ENCODE measurements at regions not wholly inside any gene's neighbourhood (a gene's known extent, or its start where the extent isn't known, plus 50 kb on each side); places are given as distances from the start of the nearest gene placed in this dataset.

DNA sequence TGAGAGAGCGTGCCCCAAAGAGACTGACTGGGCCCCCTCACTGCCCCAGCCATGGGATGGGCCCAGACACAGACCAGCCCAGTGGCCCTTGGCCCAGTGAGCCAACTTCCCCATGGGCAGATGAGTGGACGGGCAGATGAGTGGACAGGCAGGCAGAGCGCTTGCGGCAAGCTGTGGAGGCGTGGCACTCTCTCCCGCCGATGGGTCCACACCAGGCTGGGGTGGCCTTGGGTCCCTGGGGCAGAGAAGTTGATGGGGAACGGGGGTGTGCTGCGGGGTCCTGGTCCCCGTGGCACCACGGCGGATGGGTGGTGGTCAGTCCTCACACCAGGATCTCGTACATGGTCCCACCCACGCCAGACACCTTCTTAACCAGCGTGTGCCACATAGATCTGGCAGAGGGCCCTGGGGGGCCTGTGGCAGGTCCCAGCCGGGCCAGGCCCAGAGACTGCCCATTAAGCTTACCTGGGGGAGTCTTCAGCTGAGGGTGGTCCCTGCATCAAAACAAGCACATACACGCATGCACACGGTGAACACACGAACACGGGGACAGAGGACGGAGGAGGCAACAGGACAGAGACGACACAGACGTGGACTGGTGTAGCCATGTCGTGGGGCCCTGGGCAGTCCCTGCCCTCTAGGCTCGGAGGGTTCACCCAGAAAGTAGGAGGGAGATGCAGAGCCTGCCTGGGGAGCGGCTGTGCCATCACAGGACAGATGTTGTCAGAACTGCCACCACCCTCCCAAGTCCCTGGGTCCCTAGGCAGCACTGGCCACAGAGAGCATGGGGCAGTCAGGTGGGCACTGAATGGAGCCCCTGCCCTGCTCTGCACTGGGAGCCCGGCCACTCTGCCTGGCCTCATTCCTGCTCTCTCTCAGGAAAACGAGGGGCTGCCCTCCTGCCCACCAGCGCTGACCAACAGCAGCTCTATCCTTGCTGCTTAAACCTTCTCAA lies 182.2 kb downstream of the IGLL1 start:
- TF ChIP-seq FOXP2 (optimal IDR thresholded peaks at IDR 0.05; ENCODE audit: borderline replicate concordance, extremely low read depth, extremely low read length, insufficient read depth) (no peak), POLR2AphosphoS5 (IDR thresholded peaks at IDR 0.05; ENCODE audit: low read depth, low read length) (no peak), SIN3A (IDR thresholded peaks at IDR 0.05; ENCODE audit: borderline replicate concordance, insufficient read depth, low read length) (no peak), TAF1 (IDR thresholded peaks at IDR 0.05; ENCODE audit: borderline replicate concordance, insufficient read depth, low read length) (no peak)
- TF ChIP-seq, protein P1, sequence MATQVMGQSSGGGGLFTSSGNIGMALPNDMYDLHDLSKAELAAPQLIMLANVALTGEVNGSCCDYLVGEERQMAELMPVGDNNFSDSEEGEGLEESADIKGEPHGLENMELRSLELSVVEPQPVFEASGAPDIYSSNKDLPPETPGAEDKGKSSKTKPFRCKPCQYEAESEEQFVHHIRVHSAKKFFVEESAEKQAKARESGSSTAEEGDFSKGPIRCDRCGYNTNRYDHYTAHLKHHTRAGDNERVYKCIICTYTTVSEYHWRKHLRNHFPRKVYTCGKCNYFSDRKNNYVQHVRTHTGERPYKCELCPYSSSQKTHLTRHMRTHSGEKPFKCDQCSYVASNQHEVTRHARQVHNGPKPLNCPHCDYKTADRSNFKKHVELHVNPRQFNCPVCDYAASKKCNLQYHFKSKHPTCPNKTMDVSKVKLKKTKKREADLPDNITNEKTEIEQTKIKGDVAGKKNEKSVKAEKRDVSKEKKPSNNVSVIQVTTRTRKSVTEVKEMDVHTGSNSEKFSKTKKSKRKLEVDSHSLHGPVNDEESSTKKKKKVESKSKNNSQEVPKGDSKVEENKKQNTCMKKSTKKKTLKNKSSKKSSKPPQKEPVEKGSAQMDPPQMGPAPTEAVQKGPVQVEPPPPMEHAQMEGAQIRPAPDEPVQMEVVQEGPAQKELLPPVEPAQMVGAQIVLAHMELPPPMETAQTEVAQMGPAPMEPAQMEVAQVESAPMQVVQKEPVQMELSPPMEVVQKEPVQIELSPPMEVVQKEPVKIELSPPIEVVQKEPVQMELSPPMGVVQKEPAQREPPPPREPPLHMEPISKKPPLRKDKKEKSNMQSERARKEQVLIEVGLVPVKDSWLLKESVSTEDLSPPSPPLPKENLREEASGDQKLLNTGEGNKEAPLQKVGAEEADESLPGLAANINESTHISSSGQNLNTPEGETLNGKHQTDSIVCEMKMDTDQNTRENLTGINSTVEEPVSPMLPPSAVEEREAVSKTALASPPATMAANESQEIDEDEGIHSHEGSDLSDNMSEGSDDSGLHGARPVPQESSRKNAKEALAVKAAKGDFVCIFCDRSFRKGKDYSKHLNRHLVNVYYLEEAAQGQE (IDR thresholded peaks at IDR 0.05; ENCODE audit: insufficient read depth in 1 of 2, low read depth in 2 of 2, low read length in 2 of 2) = no peak

DNA sequence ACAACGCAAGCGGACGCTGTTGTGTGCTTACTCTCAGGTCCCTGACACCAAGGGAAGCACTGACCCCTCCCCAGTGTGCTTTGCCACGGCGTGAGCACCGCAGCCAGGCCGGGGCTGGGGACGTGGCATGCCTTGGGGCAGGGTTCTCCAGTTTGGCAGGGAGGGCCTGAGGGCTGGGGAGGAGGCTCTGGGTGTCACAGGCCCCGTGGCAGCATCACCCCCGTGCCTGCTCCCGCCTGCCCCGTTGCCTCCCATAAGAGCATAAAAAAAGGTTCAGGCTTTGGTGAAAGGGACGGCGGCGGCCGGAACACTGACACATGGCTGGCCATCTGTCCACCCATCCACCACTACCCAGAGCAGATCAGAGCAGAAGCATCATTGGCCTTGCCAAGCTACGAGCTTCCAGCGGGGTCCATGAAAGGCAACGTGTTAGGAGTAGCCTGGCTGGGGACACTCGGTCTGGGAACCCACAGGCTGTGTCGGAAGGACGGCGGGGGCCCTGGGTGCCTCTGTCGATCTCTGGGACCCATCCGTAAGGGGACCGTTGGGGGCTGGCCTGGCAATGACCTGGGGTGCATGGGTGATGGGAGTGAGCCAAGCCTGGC lies 183.0 kb downstream of the IGLL1 start:
- TF ChIP-seq TAF1 (IDR thresholded peaks at IDR 0.05; ENCODE audit: borderline replicate concordance, insufficient read depth, low read length) (no peak), FOXP2 (optimal IDR thresholded peaks at IDR 0.05; ENCODE audit: borderline replicate concordance, extremely low read depth, extremely low read length, insufficient read depth) (no peak), SIN3A (IDR thresholded peaks at IDR 0.05; ENCODE audit: borderline replicate concordance, insufficient read depth, low read length) (no peak), POLR2AphosphoS5 (IDR thresholded peaks at IDR 0.05; ENCODE audit: low read depth, low read length) (no peak)
- TF ChIP-seq, protein P1 (IDR thresholded peaks at IDR 0.05; ENCODE audit: insufficient read depth in 1 of 2, low read depth in 2 of 2, low read length in 2 of 2) = no peak

DNA sequence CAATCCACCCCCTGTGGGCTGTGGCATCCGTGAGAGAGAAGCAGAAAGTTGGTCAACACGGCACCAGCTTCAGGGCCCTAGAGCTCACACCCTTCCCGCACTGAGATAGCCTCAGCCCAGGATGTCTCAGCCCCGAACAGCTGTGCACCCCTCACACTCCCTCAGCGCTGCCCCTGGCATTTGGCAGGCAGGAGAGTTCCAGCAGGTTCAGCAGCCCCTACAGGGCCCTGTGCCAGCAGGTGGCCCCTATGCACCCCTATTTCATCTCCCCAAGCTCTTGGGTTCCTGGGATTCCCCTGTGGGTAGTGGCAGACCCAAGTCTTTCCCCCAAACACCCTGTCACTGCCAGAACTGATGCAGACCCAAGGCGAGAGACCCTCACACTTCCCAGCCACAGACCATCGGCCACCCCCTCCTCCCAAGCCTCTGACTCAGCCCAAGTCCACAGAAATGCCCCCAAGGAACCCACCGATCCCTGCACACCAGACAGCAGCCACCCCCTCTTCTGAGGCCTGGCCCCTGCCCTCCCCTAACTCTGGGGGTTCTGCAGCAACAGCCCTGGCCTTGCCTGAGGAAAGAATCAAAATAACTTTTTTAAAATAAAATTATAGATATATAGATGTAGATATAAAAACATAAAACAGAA lies 183.6 kb downstream of the IGLL1 start:
- TF ChIP-seq, protein P1 (IDR thresholded peaks at IDR 0.05; ENCODE audit: insufficient read depth in 1 of 2, low read depth in 2 of 2, low read length in 2 of 2) = no peak

DNA sequence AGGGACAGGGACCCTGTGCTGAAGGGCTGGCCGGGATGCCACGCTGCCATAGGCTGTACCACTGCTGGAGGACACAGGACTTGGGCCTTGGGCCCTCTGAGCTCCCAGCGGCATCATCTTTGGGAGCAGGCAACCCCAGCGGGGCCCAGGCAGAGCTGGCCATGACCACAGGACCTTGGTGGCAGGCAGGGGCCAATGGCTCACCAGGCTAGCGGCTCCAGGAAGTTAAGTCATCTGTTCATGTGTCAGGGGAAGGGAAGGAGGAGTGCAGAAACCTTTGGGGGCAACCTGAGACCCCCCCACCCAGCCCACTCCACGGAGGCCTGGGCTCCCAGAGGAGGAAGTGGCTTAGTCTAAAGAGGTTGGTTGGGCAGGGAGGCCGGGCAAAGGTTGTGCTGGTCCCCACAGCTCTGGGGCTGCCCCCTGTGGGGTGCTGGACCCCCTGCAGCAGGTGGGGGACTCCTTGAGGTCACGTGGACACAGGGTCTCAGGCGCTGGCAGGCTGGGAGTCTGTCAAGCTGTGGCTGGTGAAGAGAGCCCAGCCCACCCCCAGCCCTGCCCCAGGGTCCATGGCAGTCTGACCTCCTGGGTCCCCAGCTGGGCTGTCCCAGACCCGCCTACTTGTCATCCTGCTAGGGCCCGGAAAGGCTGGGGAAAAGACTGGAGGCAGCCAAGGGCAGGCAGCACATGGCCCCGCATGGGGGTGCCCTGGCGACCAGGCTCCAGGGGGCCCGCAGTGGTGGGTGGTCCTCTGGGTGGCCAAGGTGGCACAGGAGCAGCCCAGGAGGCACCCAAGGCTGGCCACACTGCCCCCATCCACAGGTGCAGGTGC lies 184.3 kb downstream of the IGLL1 start:
- no peak for TF ChIP-seq FOXP2 (optimal IDR thresholded peaks at IDR 0.05; ENCODE audit: borderline replicate concordance, extremely low read depth, extremely low read length, insufficient read depth)
- TF ChIP-seq, protein P1 (IDR thresholded peaks at IDR 0.05; ENCODE audit: insufficient read depth in 1 of 2, low read depth in 2 of 2, low read length in 2 of 2) = no peak

Data from PFSK-1 (cell line).